ENCODE measurements at regions not wholly inside any gene's neighbourhood (a gene's known extent, or its start where the extent isn't known, plus 50 kb on each side); places are given as distances from the start of the nearest gene placed in this dataset.
"Not testable (repeated sequence)": the region's sequence is repeated elsewhere in the genome, so short reads cannot be mapped to it uniquely, and the experiment has no call there.

- H3K9me3 ChIP-seq (replicated peaks; ENCODE audit: insufficient read depth, low read length); H3K4me2 ChIP-seq (ENCODE audit: low read depth, low read length); H3K27ac ChIP-seq (ENCODE audit: low read length); H3K4me1 ChIP-seq (ENCODE audit: low read length); H3K79me2 ChIP-seq (ENCODE audit: low read length); H4K20me1 ChIP-seq (ENCODE audit: insufficient read depth, low read length); H3K36me3 ChIP-seq (replicated peaks; ENCODE audit: insufficient read depth, low read length); H2AFZ ChIP-seq (ENCODE audit: low read length); H3F3A ChIP-seq (ENCODE audit: insufficient read depth, low read length); H3K9ac ChIP-seq (ENCODE audit: low read length); H3K4me3 ChIP-seq (ENCODE audit: low read length); H3K9me2 ChIP-seq (replicated peaks; ENCODE audit: insufficient read depth, low read length): not testable (repeated sequence)
- peak; percentile 37 for DNase-seq
- H3K27me3 ChIP-seq (replicated peaks; ENCODE audit: insufficient read depth, low read length) = peaks cover 10% of the 10 kb centered on the region
- TF ChIP-seq CTCF (IDR thresholded peaks at IDR 0.05; ENCODE audit: low read length) = peak; percentile 55
Observed at GRCh38 chr15:77875066-77875721, 202.3 kb downstream of the TBC1D2B start.

GRCh38 chr15:77874063-77874462 is 203.4 kb downstream of the TBC1D2B start:
- Histone ChIP-seq H3K9ac (ENCODE audit: low read length) (no peak overlapping the region), H3K9me3 (replicated peaks; ENCODE audit: insufficient read depth, low read length) (no peaks in the 10 kb centered on the region), H3K4me3 (ENCODE audit: low read length) (no peak overlapping the region), H2AFZ (ENCODE audit: low read length) (no peak overlapping the region), H3K36me3 (replicated peaks; ENCODE audit: insufficient read depth, low read length) (no peaks in the 10 kb centered on the region), H3K9me2 (replicated peaks; ENCODE audit: insufficient read depth, low read length) (no peaks in the 10 kb centered on the region), H3K4me2 (ENCODE audit: low read depth, low read length) (no peak overlapping the region), H3K4me1 (ENCODE audit: low read length) (no peaks in the 10 kb centered on the region), H3K27me3 (replicated peaks; ENCODE audit: insufficient read depth, low read length) (peaks cover 10% of the 10 kb centered on the region), H3K27ac (ENCODE audit: low read length) (no peak overlapping the region), H4K20me1 (ENCODE audit: insufficient read depth, low read length) (no peaks in the 10 kb centered on the region), H3K79me2 (ENCODE audit: low read length) (no peaks in the 10 kb centered on the region), H3F3A (ENCODE audit: insufficient read depth, low read length) (no peaks in the 10 kb centered on the region)
- TF ChIP-seq EZH2 (optimal IDR thresholded peaks at IDR 0.05; ENCODE audit: low read depth, low read length) = no peak
- TF ChIP-seq EZH2phosphoT487 (IDR thresholded peaks at IDR 0.05; ENCODE audit: low read length) = no peak
- TF ChIP-seq CTCF (IDR thresholded peaks at IDR 0.05; ENCODE audit: low read length) = no peak
- no peak for DNase-seq

GRCh38 chr15:77872521-77873425 is 204.7 kb downstream of the TBC1D2B start:
- not testable (repeated sequence) for H3F3A ChIP-seq (ENCODE audit: insufficient read depth, low read length)

GRCh38 chr15:77871852-77872371 is 205.6 kb downstream of the TBC1D2B start:
- Histone ChIP-seq H3K27me3 (replicated peaks; ENCODE audit: insufficient read depth, low read length) (peaks cover 8% of the 10 kb centered on the region; the same call in 1 of the 2 replicates), H2AFZ (ENCODE audit: low read length) (no peak overlapping the region), H3K36me3 (replicated peaks; ENCODE audit: insufficient read depth, low read length) (no peaks in the 10 kb centered on the region), H3K27ac (ENCODE audit: low read length) (no peak overlapping the region), H3K9me2 (replicated peaks; ENCODE audit: insufficient read depth, low read length) (no peaks in the 10 kb centered on the region), H3K79me2 (ENCODE audit: low read length) (no peaks in the 10 kb centered on the region), H4K20me1 (ENCODE audit: insufficient read depth, low read length) (no peaks in the 10 kb centered on the region), H3K4me3 (ENCODE audit: low read length) (no peak overlapping the region), H3F3A (ENCODE audit: insufficient read depth, low read length) (no peaks in the 10 kb centered on the region), H3K9ac (ENCODE audit: low read length) (no peak overlapping the region), H3K9me3 (replicated peaks; ENCODE audit: insufficient read depth, low read length) (no peaks in the 10 kb centered on the region), H3K4me1 (ENCODE audit: low read length) (no peaks in the 10 kb centered on the region), H3K4me2 (ENCODE audit: low read depth, low read length) (no peak overlapping the region)
- no peak for TF ChIP-seq CTCF (IDR thresholded peaks at IDR 0.05; ENCODE audit: low read length)
- TF ChIP-seq EZH2 (optimal IDR thresholded peaks at IDR 0.05; ENCODE audit: low read depth, low read length) = no peak
- TF ChIP-seq EZH2phosphoT487 (IDR thresholded peaks at IDR 0.05; ENCODE audit: low read length) = no peak
- DNase-seq = no peak

More at GRCh38 chr15:77872521-77873425, 204.7 kb downstream of the TBC1D2B start:
- H4K20me1 ChIP-seq (ENCODE audit: insufficient read depth, low read length); H3K9ac ChIP-seq (ENCODE audit: low read length); H3K4me1 ChIP-seq (ENCODE audit: low read length); H3K9me2 ChIP-seq (replicated peaks; ENCODE audit: insufficient read depth, low read length); H3K27me3 ChIP-seq (replicated peaks; ENCODE audit: insufficient read depth, low read length); DNase-seq; H3K27ac ChIP-seq (ENCODE audit: low read length); H3K36me3 ChIP-seq (replicated peaks; ENCODE audit: insufficient read depth, low read length); H3K9me3 ChIP-seq (replicated peaks; ENCODE audit: insufficient read depth, low read length); H3K4me2 ChIP-seq (ENCODE audit: low read depth, low read length); H2AFZ ChIP-seq (ENCODE audit: low read length); H3K79me2 ChIP-seq (ENCODE audit: low read length); H3K4me3 ChIP-seq (ENCODE audit: low read length): not testable (repeated sequence)

Measured in MM.1S (cell line).